PC-3 (cell line): ENCODE measurements at regions not wholly inside any gene's neighbourhood (a gene's known extent, or its start where the extent isn't known, plus 50 kb on each side); places are given as distances from the start of the nearest gene placed in this dataset.

Experiments
- ATAC-seq: fragments of 200-7000 bp; cut with Tn5 transposase; 2 replicates; pipeline ENCODE4 v1.9.1; 2020; ENCODE audit warnings: mild to moderate bottlenecking, moderate library complexity
- BruUV-seq: library from RNA; stranded (reverse); fragments of 400-500 nt; replicated peaks from 2 replicates; lab custom pipeline; 2021; lab: Mats Ljungman, UMichigan
- CTCF ChIA-PET: fragments of 300-600 bp; sonication (Branson Sonifier 250); formaldehyde crosslinking; loops from one replicate; lab custom pipeline; 2022; ENCODE audit warnings: antibody characterized with exemption; lab: Charles Lee
- POLR2A ChIA-PET: fragments of 300-600 bp; sonication (Branson Sonifier 250); formaldehyde crosslinking; loops from one replicate; lab custom pipeline; 2022; ENCODE audit warnings: antibody characterized with exemption; ENCODE audit not compliant: unreplicated experiment; lab: Charles Lee
- DNase-seq: peaks from one replicate; pipeline ENCODE4 v3.0.0-alpha.2; 2015
- H2AFZ ChIP-seq: fragments of 300-600 bp; sonication (generic); 2 replicates; pipeline ENCODE4 v1.6.0; 2016; ENCODE audit warnings: antibody characterized with exemption, low read length
- H3F3A ChIP-seq: fragments of 300-600 bp; sonication (generic); one replicate; pipeline ENCODE4 v1.6.0; 2017; ENCODE audit warnings: antibody characterized with exemption, low read length, control low read depth, mild to moderate bottlenecking; ENCODE audit not compliant: unreplicated experiment
- H3K27ac ChIP-seq: fragments of 300-600 bp; sonication (generic); 2 replicates; pipeline ENCODE4 v1.5.1; 2016; ENCODE audit warnings: mild to moderate bottlenecking, low read length
- H3K27me3 ChIP-seq: fragments of 300-600 bp; sonication (generic); 2 replicates; pipeline ENCODE4 v1.6.1; 2016; ENCODE audit warnings: low read length, mixed read lengths
- H3K36me3 ChIP-seq: fragments of 300-600 bp; sonication (generic); 2 replicates; pipeline ENCODE4 v1.6.1; 2016; ENCODE audit warnings: low read depth, mixed run types, low read length, mixed read lengths
- H3K4me1 ChIP-seq: fragments of 300-600 bp; sonication (generic); 2 replicates; pipeline ENCODE4 v1.5.1; 2016; ENCODE audit warnings: low read length; ENCODE audit not compliant: insufficient read depth
- H3K4me2 ChIP-seq: fragments of 300-600 bp; sonication (generic); 2 replicates; pipeline ENCODE4 v1.6.0; 2016; ENCODE audit warnings: low read length
- H3K4me3 ChIP-seq: fragments of 300-600 bp; sonication (generic); 2 replicates; pipeline ENCODE4 v1.5.1; 2016; ENCODE audit warnings: mild to moderate bottlenecking, low read length, mixed read lengths
- H3K79me2 ChIP-seq: fragments of 300-600 bp; sonication (generic); 2 replicates; pipeline ENCODE4 v1.6.1; 2017; ENCODE audit warnings: low read length, mixed read lengths
- H3K9ac ChIP-seq: fragments of 300-600 bp; sonication (generic); 2 replicates; pipeline ENCODE4 v1.6.0; 2016; ENCODE audit warnings: mild to moderate bottlenecking, low read length
- H3K9me2 ChIP-seq: fragments of 300-600 bp; sonication (generic); replicated peaks from 2 replicates; pipeline ENCODE4 v1.6.1; 2016; ENCODE audit warnings: mixed run types, low read length, mixed read lengths
- H3K9me3 ChIP-seq: fragments of 300-600 bp; sonication (generic); 2 replicates; pipeline ENCODE4 v1.6.1; 2016; ENCODE audit warnings: low read length, mixed read lengths
- H4K20me1 ChIP-seq: fragments of 300-600 bp; sonication (generic); 2 replicates; pipeline ENCODE4 v1.6.1; 2016; ENCODE audit warnings: low read length, mixed read lengths
- EZH2 ChIP-seq: fragments of 300-600 bp; sonication (generic); IDR thresholded peaks from one replicate; pipeline ENCODE4 v1.6.1; 2017; ENCODE audit warnings: antibody characterized with exemption, mild to moderate bottlenecking, low read length; ENCODE audit not compliant: unreplicated experiment
- EZH2phosphoT487 ChIP-seq: fragments of 300-600 bp; sonication (generic); IDR thresholded peaks from 2 replicates; pipeline ENCODE4 v1.6.1; 2018; ENCODE audit warnings: mild to moderate bottlenecking, antibody characterized with exemption, low read length, borderline replicate concordance
- intact Hi-C: fragments of 100-400 bp; cut with micrococcal nuclease; formaldehyde crosslinking; loops from 2 replicates; pipeline ENCODE4 v1.9.0; 2023
- TF ChIP-seq, protein P1 (sequence below): fragments of 300-600 bp; sonication (generic); conservative IDR thresholded peaks from 2 replicates; pipeline ENCODE4 v1.5.1; 2017; ENCODE audit warnings: antibody characterized with exemption, low read depth, mild to moderate bottlenecking, low read length

- no peaks in the 10 kb centered on the region for H3K9me3 ChIP-seq
- H3K9ac ChIP-seq = no peak overlapping the region
- ATAC-seq (no peak), DNase-seq (no peak)
- BruUV-seq = no TSS peak
- H3K4me3 ChIP-seq = no peak overlapping the region
- ChIA-PET CTCF (no interaction called here), POLR2A (no interaction called here)
- TF ChIP-seq EZH2 = no peak
- no peak for TF ChIP-seq EZH2phosphoT487
- TF ChIP-seq, protein P1, sequence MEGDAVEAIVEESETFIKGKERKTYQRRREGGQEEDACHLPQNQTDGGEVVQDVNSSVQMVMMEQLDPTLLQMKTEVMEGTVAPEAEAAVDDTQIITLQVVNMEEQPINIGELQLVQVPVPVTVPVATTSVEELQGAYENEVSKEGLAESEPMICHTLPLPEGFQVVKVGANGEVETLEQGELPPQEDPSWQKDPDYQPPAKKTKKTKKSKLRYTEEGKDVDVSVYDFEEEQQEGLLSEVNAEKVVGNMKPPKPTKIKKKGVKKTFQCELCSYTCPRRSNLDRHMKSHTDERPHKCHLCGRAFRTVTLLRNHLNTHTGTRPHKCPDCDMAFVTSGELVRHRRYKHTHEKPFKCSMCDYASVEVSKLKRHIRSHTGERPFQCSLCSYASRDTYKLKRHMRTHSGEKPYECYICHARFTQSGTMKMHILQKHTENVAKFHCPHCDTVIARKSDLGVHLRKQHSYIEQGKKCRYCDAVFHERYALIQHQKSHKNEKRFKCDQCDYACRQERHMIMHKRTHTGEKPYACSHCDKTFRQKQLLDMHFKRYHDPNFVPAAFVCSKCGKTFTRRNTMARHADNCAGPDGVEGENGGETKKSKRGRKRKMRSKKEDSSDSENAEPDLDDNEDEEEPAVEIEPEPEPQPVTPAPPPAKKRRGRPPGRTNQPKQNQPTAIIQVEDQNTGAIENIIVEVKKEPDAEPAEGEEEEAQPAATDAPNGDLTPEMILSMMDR = no peak
- no peaks in the 10 kb centered on the region for H3F3A ChIP-seq
- H3K9me2 ChIP-seq = no peaks in the 10 kb centered on the region
- H2AFZ ChIP-seq = no peak overlapping the region
- no peak overlapping the region for H3K4me2 ChIP-seq
- no peaks in the 10 kb centered on the region for H3K36me3 ChIP-seq
- H3K4me1 ChIP-seq = no peaks in the 10 kb centered on the region
- H4K20me1 ChIP-seq = no peaks in the 10 kb centered on the region
- no peak overlapping the region for H3K27ac ChIP-seq
- no peaks in the 10 kb centered on the region for H3K27me3 ChIP-seq
- intact Hi-C loops = no loop called here
- no peaks in the 10 kb centered on the region for H3K79me2 ChIP-seq
Observed at GRCh38 chr3:66095295-66096001, 56.7 kb upstream of the MAGI1 start.

DNA sequence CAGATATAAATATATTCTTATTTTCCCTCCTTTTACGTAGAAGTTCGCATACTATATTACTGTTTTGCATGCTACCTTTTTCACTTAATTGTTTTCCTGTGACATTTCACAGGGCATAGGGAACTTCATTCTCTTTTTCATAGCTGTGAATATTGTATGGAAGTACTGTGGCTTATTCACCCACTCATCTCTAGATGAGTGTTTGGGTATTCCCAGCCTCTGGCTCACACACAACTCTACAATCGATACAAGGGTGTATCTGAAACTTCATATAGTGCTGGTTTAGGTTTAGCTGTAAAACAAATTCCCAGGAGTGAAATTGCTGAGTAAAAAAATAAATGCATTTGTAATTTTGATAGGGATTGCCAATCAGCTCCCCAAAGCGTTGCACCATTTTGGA lies 55.3 kb upstream of the MAGI1 start:
- no peaks in the 10 kb centered on the region for H3K36me3 ChIP-seq
- H3K9me3 ChIP-seq = no peaks in the 10 kb centered on the region
- no peaks in the 10 kb centered on the region for H3K4me1 ChIP-seq
- H4K20me1 ChIP-seq = no peaks in the 10 kb centered on the region
- no peak for ATAC-seq
- TF ChIP-seq EZH2 (no peak), EZH2phosphoT487 (no peak)
- TF ChIP-seq, protein P1 = no peak
- no peaks in the 10 kb centered on the region for H3K9me2 ChIP-seq
- no TSS peak for BruUV-seq
- ChIA-PET CTCF (no interaction called here), POLR2A (no interaction called here)
- H3K9ac ChIP-seq = no peak overlapping the region
- H3K4me2 ChIP-seq = no peak overlapping the region
- no peaks in the 10 kb centered on the region for H3K79me2 ChIP-seq
- intact Hi-C loops = no loop called here
- H3F3A ChIP-seq = no peaks in the 10 kb centered on the region
- no peak overlapping the region for H2AFZ ChIP-seq
- H3K27me3 ChIP-seq = no peaks in the 10 kb centered on the region
- H3K4me3 ChIP-seq = no peak overlapping the region
- DNase-seq = no peak
- no peak overlapping the region for H3K27ac ChIP-seq

DNA sequence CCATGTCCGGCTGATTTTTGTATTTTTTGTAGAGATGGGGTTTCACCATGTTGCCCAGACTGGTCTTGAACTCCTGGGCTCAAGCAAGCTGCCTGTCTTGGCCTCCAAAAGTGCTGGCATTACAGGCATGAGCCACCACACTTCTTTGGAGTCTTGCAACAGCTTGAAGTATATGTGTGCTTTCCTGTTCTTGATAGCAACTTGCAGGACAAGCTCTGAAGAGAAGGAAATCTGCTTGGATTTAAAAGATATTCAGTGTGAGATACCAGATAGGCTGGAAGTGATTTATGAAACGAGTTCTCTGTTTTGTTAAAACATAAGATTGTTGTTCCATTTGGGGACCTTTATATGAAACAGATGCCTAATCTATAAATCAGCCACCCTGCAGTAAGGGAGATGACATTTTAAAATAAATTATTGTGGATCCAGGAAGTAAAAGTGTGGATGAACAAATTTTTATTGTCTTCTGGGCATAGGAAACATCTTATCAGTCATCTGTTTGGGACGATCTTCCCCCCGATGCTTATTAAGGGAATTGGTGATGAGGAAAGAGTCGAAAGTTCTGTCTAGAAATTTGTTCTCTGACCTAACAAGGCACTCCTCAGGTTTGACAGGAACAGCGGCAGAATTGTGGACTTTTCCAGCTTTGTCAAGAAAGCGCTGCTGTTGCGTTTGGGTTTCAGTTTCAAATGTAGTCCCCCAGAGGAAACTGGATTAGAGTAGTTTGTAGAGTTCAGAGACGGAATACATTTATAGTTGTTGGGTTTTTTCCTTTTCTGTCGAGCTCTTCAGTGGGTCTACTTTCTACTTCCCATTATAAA lies 53.7 kb upstream of the MAGI1 start:
- ChIA-PET POLR2A (interaction anchor here (0.6 kb wide), 1 partner anchor 41 kb away, joined by 3 read pairs; no protein-coding TSS in a partner anchor), CTCF (no interaction called here)
- H3F3A ChIP-seq = no peaks in the 10 kb centered on the region
- TF ChIP-seq EZH2 = no peak
- TF ChIP-seq, protein P1 = no peak
- no peak for TF ChIP-seq EZH2phosphoT487
- H3K4me2 ChIP-seq = no peak overlapping the region
- no peaks in the 10 kb centered on the region for H3K4me1 ChIP-seq
- intact Hi-C loops = no loop called here
- no peak overlapping the region for H2AFZ ChIP-seq
- H3K79me2 ChIP-seq = no peaks in the 10 kb centered on the region
- DNase-seq (no peak), ATAC-seq (no peak)
- H3K4me3 ChIP-seq = no peak overlapping the region
- H3K27ac ChIP-seq = no peak overlapping the region
- H3K9ac ChIP-seq = no peak overlapping the region
- H3K27me3 ChIP-seq = no peaks in the 10 kb centered on the region
- H4K20me1 ChIP-seq = no peaks in the 10 kb centered on the region
- no peaks in the 10 kb centered on the region for H3K36me3 ChIP-seq
- no TSS peak for BruUV-seq
- H3K9me2 ChIP-seq = no peaks in the 10 kb centered on the region
- no peaks in the 10 kb centered on the region for H3K9me3 ChIP-seq
